ENCODE measurements at regions not wholly inside any gene's neighbourhood (a gene's known extent, or its start where the extent isn't known, plus 50 kb on each side); places are given as distances from the start of the nearest gene placed in this dataset.

DNA sequence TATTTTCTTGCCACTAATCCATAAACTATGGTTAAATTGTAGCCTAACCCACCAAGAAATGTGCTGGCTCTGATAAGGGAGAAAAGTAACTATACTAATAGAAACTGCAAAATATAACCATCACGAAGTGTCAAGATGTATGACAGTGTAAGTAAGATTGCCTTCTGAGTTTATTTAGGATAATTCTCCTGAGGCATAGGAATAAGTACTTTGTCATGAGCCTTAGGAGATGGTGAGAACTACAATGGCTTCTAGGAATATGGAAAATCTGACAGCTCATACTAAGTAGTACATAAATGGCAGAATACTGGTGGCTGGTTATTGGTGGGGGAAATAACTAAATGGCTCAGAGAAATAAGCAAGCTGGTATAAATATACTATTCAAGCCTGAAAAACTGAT, 543.9 kb downstream of the PRR16 start:
- TF ChIP-seq CTCF (IDR thresholded peaks at IDR 0.05; ENCODE audit: extremely low read depth, low read depth, low read length): no peak
- H3K4me1 ChIP-seq (ENCODE audit: insufficient read depth, low read length): no peaks in the 10 kb centered on the region
- no peaks in the 10 kb centered on the region for H3K79me2 ChIP-seq (ENCODE audit: insufficient read depth, low read length)
- no peak overlapping the region for H2AFZ ChIP-seq (ENCODE audit: low read length)
- no peaks in the 10 kb centered on the region for H3K27me3 ChIP-seq (ENCODE audit: insufficient read depth, low read length)
- H4K20me1 ChIP-seq (ENCODE audit: insufficient read depth, low read length): no peaks in the 10 kb centered on the region
- H3K4me3 ChIP-seq (ENCODE audit: insufficient read depth, low read length): no peak overlapping the region
- no peaks in the 10 kb centered on the region for H3K9me3 ChIP-seq (ENCODE audit: low read depth, low read length)
- DNase-seq (ENCODE audit: insufficient read length, low spot score, missing footprints): no peak
- H3K27ac ChIP-seq (ENCODE audit: low read depth, low read length): no peak overlapping the region
- H3K36me3 ChIP-seq (ENCODE audit: insufficient read depth, low read length): no peaks in the 10 kb centered on the region
- no peak overlapping the region for H3K4me2 ChIP-seq (ENCODE audit: insufficient read depth, low read length)

GRCh38 chr5:121009058-121009457, 545.0 kb downstream of the PRR16 start:
- Histone ChIP-seq H2AFZ (ENCODE audit: low read length) (no peak overlapping the region), H3K79me2 (ENCODE audit: insufficient read depth, low read length) (no peaks in the 10 kb centered on the region), H3K4me1 (ENCODE audit: insufficient read depth, low read length) (no peaks in the 10 kb centered on the region), H3K9me3 (ENCODE audit: low read depth, low read length) (no peaks in the 10 kb centered on the region), H3K36me3 (ENCODE audit: insufficient read depth, low read length) (no peaks in the 10 kb centered on the region), H3K27ac (ENCODE audit: low read depth, low read length) (no peak overlapping the region), H3K4me2 (ENCODE audit: insufficient read depth, low read length) (no peak overlapping the region), H4K20me1 (ENCODE audit: insufficient read depth, low read length) (no peaks in the 10 kb centered on the region), H3K27me3 (ENCODE audit: insufficient read depth, low read length) (no peaks in the 10 kb centered on the region), H3K4me3 (ENCODE audit: insufficient read depth, low read length) (no peak overlapping the region)
- no peak for DNase-seq (ENCODE audit: insufficient read length, low spot score, missing footprints)
- TF ChIP-seq CTCF (IDR thresholded peaks at IDR 0.05; ENCODE audit: extremely low read depth, low read depth, low read length): no peak

GRCh38 chr5:121018004-121018403, 553.9 kb downstream of the PRR16 start:
- TF ChIP-seq CTCF (IDR thresholded peaks at IDR 0.05; ENCODE audit: extremely low read depth, low read depth, low read length): no peak
- no peak for DNase-seq (ENCODE audit: insufficient read length, low spot score, missing footprints)
- no peak overlapping the region for H2AFZ ChIP-seq (ENCODE audit: low read length)
- no peak overlapping the region for H3K4me2 ChIP-seq (ENCODE audit: insufficient read depth, low read length)
- H3K27ac ChIP-seq (ENCODE audit: low read depth, low read length): no peak overlapping the region
- no peaks in the 10 kb centered on the region for H3K4me1 ChIP-seq (ENCODE audit: insufficient read depth, low read length)
- H4K20me1 ChIP-seq (ENCODE audit: insufficient read depth, low read length): no peaks in the 10 kb centered on the region
- H3K36me3 ChIP-seq (ENCODE audit: insufficient read depth, low read length): no peaks in the 10 kb centered on the region
- H3K9me3 ChIP-seq (ENCODE audit: low read depth, low read length): no peaks in the 10 kb centered on the region
- no peak overlapping the region for H3K4me3 ChIP-seq (ENCODE audit: insufficient read depth, low read length)
- H3K79me2 ChIP-seq (ENCODE audit: insufficient read depth, low read length): no peaks in the 10 kb centered on the region
- H3K27me3 ChIP-seq (ENCODE audit: insufficient read depth, low read length): no peaks in the 10 kb centered on the region

DNA sequence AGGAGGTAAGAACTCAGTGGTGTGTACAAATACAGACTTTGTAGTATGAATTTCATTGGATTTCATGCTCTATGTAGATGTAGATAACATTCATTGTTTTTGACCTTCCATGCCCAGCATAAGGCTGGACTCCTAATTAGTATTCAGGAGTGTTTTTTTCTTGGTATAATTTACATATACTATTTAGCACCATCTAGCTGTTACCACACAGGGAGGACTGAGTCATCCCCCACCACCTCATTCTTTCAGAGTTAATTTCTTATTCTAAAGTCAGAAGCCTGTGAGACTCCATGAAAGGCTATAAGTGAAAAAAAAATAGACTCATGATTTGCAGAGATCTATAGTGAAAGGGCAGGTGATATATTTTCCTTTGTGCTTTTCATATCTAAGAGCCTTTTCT, 555.0 kb downstream of the PRR16 start:
- H3K27ac ChIP-seq (ENCODE audit: low read depth, low read length): no peak overlapping the region
- H2AFZ ChIP-seq (ENCODE audit: low read length): no peak overlapping the region
- DNase-seq (ENCODE audit: insufficient read length, low spot score, missing footprints): no peak
- H3K4me2 ChIP-seq (ENCODE audit: insufficient read depth, low read length): no peak overlapping the region
- H3K4me1 ChIP-seq (ENCODE audit: insufficient read depth, low read length): no peaks in the 10 kb centered on the region
- H3K4me3 ChIP-seq (ENCODE audit: insufficient read depth, low read length): no peak overlapping the region
- H4K20me1 ChIP-seq (ENCODE audit: insufficient read depth, low read length): no peaks in the 10 kb centered on the region
- H3K27me3 ChIP-seq (ENCODE audit: insufficient read depth, low read length): no peaks in the 10 kb centered on the region
- H3K79me2 ChIP-seq (ENCODE audit: insufficient read depth, low read length): no peaks in the 10 kb centered on the region
- no peaks in the 10 kb centered on the region for H3K36me3 ChIP-seq (ENCODE audit: insufficient read depth, low read length)
- TF ChIP-seq CTCF (IDR thresholded peaks at IDR 0.05; ENCODE audit: extremely low read depth, low read depth, low read length): no peak
- no peaks in the 10 kb centered on the region for H3K9me3 ChIP-seq (ENCODE audit: low read depth, low read length)

Measured in osteoblast (primary cell).